Hematopoietic multipotent progenitor cell treated with erythropoietin and hydrocortisone succinate and interleukin-3 and kit ligand, for 4 days (in vitro differentiated cells): ENCODE measurements at regions not wholly inside any gene's neighbourhood (a gene's known extent, or its start where the extent isn't known, plus 50 kb on each side); places are given as distances from the start of the nearest gene placed in this dataset.
"Not testable (repeated sequence)": the region's sequence is repeated elsewhere in the genome, so short reads cannot be mapped to it uniquely, and the experiment has no call there.

Source experiments
- DNase-seq: peaks from one replicate; pipeline ENCODE4 v3.0.0-alpha.2; 2015

DNA sequence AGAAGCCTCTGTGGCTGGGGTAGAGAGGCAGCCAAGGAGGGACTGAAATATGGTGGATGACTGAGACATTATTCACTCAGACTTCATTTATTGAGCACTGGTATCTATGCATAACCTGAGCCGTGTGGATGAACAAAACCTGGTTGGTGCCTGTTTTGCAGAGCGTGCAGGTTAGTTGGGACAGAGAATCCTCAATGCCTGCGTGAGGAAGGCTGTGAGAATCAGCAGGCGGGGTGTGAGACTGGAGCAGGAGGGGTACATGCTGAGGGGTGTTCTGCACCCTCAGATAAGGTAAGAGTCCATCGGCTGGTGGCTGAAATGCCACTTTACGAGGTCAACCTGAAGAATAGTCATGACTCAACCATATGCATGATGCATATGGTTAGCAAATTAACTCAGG lies 271.6 kb downstream of the MED10 start:
- DNase-seq = no peak

GRCh38 chr5:6105320-6105719 lies 273.0 kb downstream of the MED10 start:
- DNase-seq = no peak

- DNase-seq = no peak
Observed at GRCh38 chr5:6096101-6096500, 282.2 kb downstream of the MED10 start.

DNA sequence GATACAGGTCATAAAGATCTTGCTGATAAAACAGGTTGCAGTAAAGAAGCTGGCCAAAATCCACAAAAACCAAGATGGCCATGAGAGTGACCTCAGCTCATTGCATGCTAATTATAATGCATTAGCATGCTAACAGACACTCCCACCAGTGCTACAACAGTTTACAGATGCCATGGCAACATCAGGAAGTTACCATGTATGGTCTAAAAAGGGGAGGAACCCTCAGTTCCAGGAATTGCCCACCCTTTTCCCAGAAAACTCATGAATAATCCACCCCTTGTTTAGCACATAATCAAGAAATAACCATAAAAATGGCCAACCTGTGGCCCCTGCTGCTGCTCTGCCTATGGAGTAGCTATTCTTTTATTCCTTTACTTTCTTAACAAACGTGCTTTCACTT lies 284.2 kb downstream of the MED10 start:
- not testable (repeated sequence) for DNase-seq

GRCh38 chr5:6090838-6091237 lies 287.5 kb downstream of the MED10 start:
- no peak for DNase-seq

GRCh38 chr5:6090079-6090654 lies 288.2 kb downstream of the MED10 start:
- no peak for DNase-seq

DNA sequence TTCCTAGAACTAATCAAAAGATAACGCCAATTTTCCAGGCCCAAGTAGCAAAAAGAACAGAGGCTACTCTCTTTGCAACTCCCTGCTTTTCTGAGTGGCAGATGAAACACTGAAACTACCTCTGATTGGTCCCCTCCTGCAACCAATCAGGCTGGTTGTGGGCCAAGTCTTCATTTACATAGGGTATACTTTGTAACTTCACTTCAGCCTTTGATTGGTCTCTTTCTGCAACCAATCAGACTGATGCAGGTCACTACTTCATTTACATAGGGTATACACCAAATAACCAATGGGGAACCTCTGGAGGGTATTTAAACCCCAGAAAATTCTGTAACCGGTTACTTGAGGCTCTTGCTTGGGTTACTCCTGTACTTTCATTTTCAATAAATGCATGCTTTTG lies 289.6 kb downstream of the MED10 start:
- DNase-seq = no peak

GRCh38 chr5:6087576-6087975 lies 290.8 kb downstream of the MED10 start:
- DNase-seq = no peak

- DNase-seq = no peak
Observed at GRCh38 chr5:6086871-6087270, 291.5 kb downstream of the MED10 start.

DNA sequence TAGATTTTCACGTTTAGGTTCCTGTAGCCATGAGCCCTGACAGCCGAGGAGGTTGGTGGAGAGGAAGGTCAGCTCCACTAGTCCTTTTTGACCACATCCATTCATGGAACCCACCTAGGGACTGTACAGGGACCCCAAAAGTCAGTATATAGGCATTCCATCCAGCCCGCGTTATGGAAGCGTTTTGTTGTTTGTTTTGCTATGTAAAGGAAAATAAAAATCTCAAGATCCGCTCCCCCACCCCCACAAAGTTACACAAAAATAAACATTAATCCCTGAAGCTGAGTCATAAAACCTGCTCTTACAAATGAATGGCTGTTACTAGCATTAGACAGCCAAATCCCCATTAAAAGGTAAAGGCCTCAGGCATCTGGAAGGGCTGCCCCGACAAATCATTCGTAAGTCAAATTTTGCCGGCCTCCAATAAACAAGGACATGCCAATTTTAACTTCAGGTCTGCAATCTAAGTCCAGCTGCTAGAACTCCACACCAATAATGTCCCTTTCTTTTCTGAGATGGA lies 292.9 kb downstream of the MED10 start:
- DNase-seq = no peak

DNA sequence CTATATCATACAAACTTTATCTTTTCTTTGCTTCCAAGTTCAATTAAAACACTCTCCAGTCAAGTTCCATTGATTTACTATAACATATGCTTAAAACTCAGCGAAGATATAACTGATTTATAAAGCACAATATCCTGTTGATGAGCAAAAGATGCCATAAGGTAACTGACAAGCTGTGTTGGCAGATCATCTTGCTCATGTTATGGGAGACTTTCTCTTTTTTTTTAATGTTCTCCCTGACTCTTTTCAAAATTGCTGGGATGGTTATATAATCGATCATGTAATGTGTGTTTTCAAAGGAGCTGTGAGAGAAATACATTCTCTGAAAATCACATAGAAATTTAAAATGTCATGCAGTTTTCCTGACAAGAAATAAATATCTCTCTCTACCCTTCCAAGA lies 293.5 kb downstream of the MED10 start:
- no peak for DNase-seq

- no peak for DNase-seq
Observed at GRCh38 chr5:6084376-6084775, 294.0 kb downstream of the MED10 start.

- no peak for DNase-seq
Observed at GRCh38 chr5:6083311-6083978, 294.9 kb downstream of the MED10 start.

- no peak for DNase-seq
Observed at GRCh38 chr5:6082685-6083084, 295.7 kb downstream of the MED10 start.

GRCh38 chr5:6081727-6082210 lies 296.6 kb downstream of the MED10 start:
- no peak for DNase-seq

DNA sequence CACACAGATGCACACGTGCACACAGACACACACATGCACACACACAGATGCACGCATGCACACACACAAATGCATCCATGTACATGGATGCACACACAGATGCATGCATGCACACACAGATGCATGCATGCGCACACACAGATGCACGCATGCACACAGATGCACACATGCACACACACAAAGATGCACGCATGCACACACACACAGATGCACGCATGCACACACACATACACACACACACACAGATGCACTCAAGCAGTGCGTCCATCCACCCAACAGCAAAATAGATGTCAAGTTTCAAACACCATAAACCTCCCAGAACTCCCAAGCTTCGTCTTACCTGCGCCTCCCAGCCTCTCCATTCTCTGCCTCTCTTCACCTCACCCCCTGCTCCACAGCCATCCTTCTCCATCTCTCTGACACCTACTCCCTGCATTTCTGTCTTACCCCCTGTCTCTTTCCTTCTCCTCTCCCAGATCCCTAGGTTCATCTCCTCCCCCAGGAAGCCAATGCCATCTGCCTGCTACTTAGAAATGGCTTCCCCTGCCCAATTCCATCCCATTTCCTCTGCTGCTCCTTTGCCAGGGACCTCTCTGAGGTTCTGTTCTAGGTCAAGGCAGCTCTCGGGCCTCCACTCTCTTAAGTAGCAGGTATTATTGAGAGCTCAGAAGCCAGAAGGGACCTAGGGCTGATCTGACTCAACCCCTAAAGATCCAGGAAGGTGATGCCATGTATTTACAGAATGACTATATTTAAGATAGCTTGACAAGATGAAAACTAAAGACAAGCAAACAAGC lies 297.2 kb downstream of the MED10 start:
- DNase-seq = no peak

- no peak for DNase-seq
Observed at GRCh38 chr5:6080436-6080835, 297.9 kb downstream of the MED10 start.

DNA sequence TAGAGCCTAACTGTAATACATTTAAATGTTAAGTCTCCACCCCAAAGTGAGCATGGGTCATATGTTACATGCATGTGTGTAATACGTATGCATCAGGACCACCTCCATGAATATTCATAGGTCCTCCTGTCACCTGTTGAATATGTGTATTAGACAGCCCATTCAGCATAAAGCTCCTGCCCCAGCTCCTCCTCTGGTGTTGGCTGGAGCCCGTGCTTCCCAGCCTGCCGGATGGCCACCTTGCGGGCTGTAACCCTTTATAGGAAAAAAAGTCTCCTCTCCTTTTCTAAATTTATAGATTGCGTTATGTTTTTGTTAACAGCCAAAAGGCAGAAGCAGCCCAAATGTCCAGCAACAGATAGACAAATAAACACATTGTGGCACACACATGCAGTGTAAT lies 299.5 kb downstream of the MED10 start:
- no peak for DNase-seq

- DNase-seq = no peak
Observed at GRCh38 chr5:6076341-6077239, 301.8 kb downstream of the MED10 start.

- DNase-seq = not testable (repeated sequence)
Observed at GRCh38 chr5:6072488-6072887, 305.9 kb downstream of the MED10 start.

DNA sequence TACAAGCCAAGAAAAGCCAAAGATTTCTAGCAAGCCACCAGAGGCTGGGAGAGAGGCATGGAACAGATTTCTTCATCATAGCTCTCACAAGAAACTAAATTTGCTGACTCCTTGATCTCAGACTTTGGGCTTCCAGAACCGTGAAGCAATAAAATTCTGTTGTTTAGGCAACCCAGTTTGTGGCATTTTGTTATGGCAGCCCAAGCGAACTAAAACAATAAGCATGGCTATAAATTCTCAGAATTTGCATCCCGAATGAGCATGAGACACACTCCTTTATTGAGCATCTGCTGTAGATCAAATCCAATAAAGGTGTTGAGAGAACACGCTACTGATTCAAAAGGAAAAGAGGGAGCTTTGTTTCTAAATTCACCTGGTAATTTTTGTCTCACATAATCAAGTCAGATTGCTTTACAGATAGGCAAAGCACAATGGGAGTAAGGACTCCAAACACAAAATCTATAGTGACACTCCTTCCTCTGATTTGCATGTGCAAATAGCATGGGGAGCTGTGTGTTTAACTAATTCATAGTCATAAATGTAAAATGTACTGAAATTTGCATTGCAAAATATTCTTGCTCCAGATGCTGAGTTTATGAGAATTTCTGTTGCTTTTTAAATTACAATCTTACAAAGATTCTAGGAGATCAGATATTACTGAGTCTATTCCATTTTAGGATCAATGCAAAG lies 308.7 kb downstream of the MED10 start:
- no peak for DNase-seq

- no peak for DNase-seq
Observed at GRCh38 chr5:6066016-6066415, 312.3 kb downstream of the MED10 start.
